ENCODE measurements at regions not wholly inside any gene's neighbourhood (a gene's known extent, or its start where the extent isn't known, plus 50 kb on each side); places are given as distances from the start of the nearest gene placed in this dataset.

- TF ChIP-seq CTCF (IDR thresholded peaks at IDR 0.05; ENCODE audit: poor library complexity) (no peak), EZH2 (IDR thresholded peaks at IDR 0.05; ENCODE audit: borderline replicate concordance) (no peak), EZH2phosphoT487 (IDR thresholded peaks at IDR 0.05; ENCODE audit: low read depth, severe bottlenecking, unreplicated experiment) (no peak)
- 62% methylated on average over 3 of the region's 3 CpGs for whole genome bisulfite sequencing (ENCODE audit: low lambda C conversion rate, missing lambda C conversion rate)
- Histone ChIP-seq H3K4me3 (no peak overlapping the region), H3K79me2 (no peaks in the 10 kb centered on the region), H3K36me3 (replicated peaks; ENCODE audit: insufficient read depth, low read depth) (no peaks in the 10 kb centered on the region), H4K20me1 (ENCODE audit: insufficient read depth, poor library complexity, severe bottlenecking) (no peaks in the 10 kb centered on the region), H3K9me3 (ENCODE audit: low read depth) (no peaks in the 10 kb centered on the region), H2AFZ (no peak overlapping the region), H3K27me3 (peaks cover 5% of the 10 kb centered on the region), H3K4me1 (ENCODE audit: insufficient read depth) (no peaks in the 10 kb centered on the region), H3K9me2 (replicated peaks; ENCODE audit: insufficient read depth) (no peaks in the 10 kb centered on the region), H3K4me2 (no peak overlapping the region), H3K27ac (no peak overlapping the region)
- no peak for DNase-seq (ENCODE audit: low spot score)
Observed at GRCh38 chr1:57824535-57824934, 400.7 kb upstream of the DAB1 start.

GRCh38 chr1:57820356-57821095, 396.7 kb upstream of the DAB1 start:
- Histone ChIP-seq H3K79me2 (no peaks in the 10 kb centered on the region), H3K4me3 (no peak overlapping the region), H3K4me1 (ENCODE audit: insufficient read depth) (no peaks in the 10 kb centered on the region), H3K27me3 (no peaks in the 10 kb centered on the region), H3K9me2 (replicated peaks; ENCODE audit: insufficient read depth) (no peaks in the 10 kb centered on the region), H3K27ac (no peak overlapping the region), H3K36me3 (replicated peaks; ENCODE audit: insufficient read depth, low read depth) (no peaks in the 10 kb centered on the region), H3K4me2 (no peak overlapping the region), H2AFZ (no peak overlapping the region), H4K20me1 (ENCODE audit: insufficient read depth, poor library complexity, severe bottlenecking) (no peaks in the 10 kb centered on the region), H3K9me3 (ENCODE audit: low read depth) (no peaks in the 10 kb centered on the region)
- WGBS (ENCODE audit: low lambda C conversion rate, missing lambda C conversion rate) = 72% methylated on average over 6 of the region's 6 CpGs
- DNase-seq (ENCODE audit: low spot score) = no peak
- TF ChIP-seq EZH2 (IDR thresholded peaks at IDR 0.05; ENCODE audit: borderline replicate concordance) (no peak), CTCF (IDR thresholded peaks at IDR 0.05; ENCODE audit: poor library complexity) (no peak), EZH2phosphoT487 (IDR thresholded peaks at IDR 0.05; ENCODE audit: low read depth, severe bottlenecking, unreplicated experiment) (no peak)

GRCh38 chr1:57819893-57820292, 396.0 kb upstream of the DAB1 start:
- no peak for TF ChIP-seq CTCF (IDR thresholded peaks at IDR 0.05; ENCODE audit: poor library complexity)
- no peak for TF ChIP-seq EZH2phosphoT487 (IDR thresholded peaks at IDR 0.05; ENCODE audit: low read depth, severe bottlenecking, unreplicated experiment)
- TF ChIP-seq EZH2 (IDR thresholded peaks at IDR 0.05; ENCODE audit: borderline replicate concordance) = no peak
- Histone ChIP-seq H3K9me3 (ENCODE audit: low read depth) (no peaks in the 10 kb centered on the region), H3K4me1 (ENCODE audit: insufficient read depth) (no peaks in the 10 kb centered on the region), H3K9me2 (replicated peaks; ENCODE audit: insufficient read depth) (no peaks in the 10 kb centered on the region), H3K36me3 (replicated peaks; ENCODE audit: insufficient read depth, low read depth) (no peaks in the 10 kb centered on the region), H3K27ac (no peak overlapping the region), H2AFZ (no peak overlapping the region), H3K27me3 (no peaks in the 10 kb centered on the region), H3K79me2 (no peaks in the 10 kb centered on the region), H3K4me3 (no peak overlapping the region), H3K4me2 (no peak overlapping the region), H4K20me1 (ENCODE audit: insufficient read depth, poor library complexity, severe bottlenecking) (no peaks in the 10 kb centered on the region)
- DNase-seq (ENCODE audit: low spot score) = peak; percentile 11
- WGBS (ENCODE audit: low lambda C conversion rate, missing lambda C conversion rate) = 43% methylated on average over 4 of the region's 4 CpGs
